ENCODE measurements at regions not wholly inside any gene's neighbourhood (a gene's known extent, or its start where the extent isn't known, plus 50 kb on each side); places are given as distances from the start of the nearest gene placed in this dataset.

- H3K4me3 ChIP-seq (ENCODE audit: control insufficient read depth in 2 of 3, extremely low read depth in 1 of 3, insufficient read depth in 2 of 3, low read depth in 1 of 3, low read length in 3 of 3) = no peak overlapping the region
- H3K27me3 ChIP-seq (ENCODE audit: control insufficient read depth, extremely low read depth, insufficient read depth, low read length) = no peaks in the 10 kb centered on the region
- peaks cover 34% of the 10 kb centered on the region for H3K4me1 ChIP-seq (ENCODE audit: control insufficient read depth, extremely low read depth, insufficient read depth, low read length)
- DNase-seq (ENCODE audit: low read depth, low spot score) (no peak), FAIRE-seq (no peak)
- H2AFZ ChIP-seq (ENCODE audit: control insufficient read depth, low read length) = no peak overlapping the region
- H3K9me1 ChIP-seq (ENCODE audit: control insufficient read depth, extremely low read depth, insufficient read depth, low read length) = no peaks in the 10 kb centered on the region
- no peaks in the 10 kb centered on the region for H3K9me3 ChIP-seq (ENCODE audit: control insufficient read depth, low read depth, low read length)
- dilution Hi-C loops (cut with MboI; ENCODE audit: extremely low pct_ligation_motif_present, low sequenced_read_pairs) = no loop called here
- H3K36me3 ChIP-seq (ENCODE audit: control insufficient read depth in 2 of 2, extremely low read depth in 1 of 2, insufficient read depth in 2 of 2, low read length in 2 of 2) = no peaks in the 10 kb centered on the region
- no peaks in the 10 kb centered on the region for H4K20me1 ChIP-seq (ENCODE audit: control insufficient read depth, extremely low read depth, insufficient read depth, low read length)
- TF ChIP-seq CTCF (optimal IDR thresholded peaks at IDR 0.05 in 1 of 3, IDR thresholded peaks at IDR 0.05 in 1 of 3, conservative IDR thresholded peaks at IDR 0.05 in 1 of 3; ENCODE audit: extremely low read depth in 1 of 3, insufficient read depth in 2 of 3, low read length in 3 of 3) = no peak
- TF ChIP-seq EZH2 (IDR thresholded peaks at IDR 0.05; ENCODE audit: low read length) = no peak
- no peaks in the 10 kb centered on the region for H3K79me2 ChIP-seq (ENCODE audit: control insufficient read depth, insufficient read depth, low read length)
- H3K27ac ChIP-seq (ENCODE audit: control insufficient read depth, insufficient read depth, low read length) = no peak overlapping the region
- no peak overlapping the region for H3K4me2 ChIP-seq (ENCODE audit: control insufficient read depth, extremely low read depth, insufficient read depth, low read depth, low read length)
- H3K9ac ChIP-seq (ENCODE audit: control insufficient read depth, extremely low read depth, insufficient read depth, low read length) = no peak overlapping the region
These were observed 91.5 kb upstream of the KIF5B start for GRCh38 chr10:32147730-32148129.

DNA sequence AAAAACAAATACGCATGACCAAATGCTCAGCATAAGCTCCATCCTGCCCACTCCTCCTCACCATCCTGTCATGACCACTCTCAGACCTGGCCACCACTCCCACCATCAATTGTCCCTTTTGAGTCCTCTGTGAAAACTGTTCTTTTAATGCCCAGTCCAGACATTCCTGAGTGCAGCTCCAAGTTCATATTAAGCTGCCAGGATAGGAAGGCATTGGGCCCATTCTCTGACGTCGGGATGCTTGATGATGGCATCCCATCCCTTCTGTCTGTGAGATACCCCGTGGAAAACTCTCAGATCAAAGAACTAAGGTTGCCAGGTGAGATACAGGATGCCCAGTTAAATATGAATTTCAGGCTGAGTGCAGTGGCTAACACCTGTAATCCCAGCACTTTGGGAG lies 89.9 kb upstream of the KIF5B start:
- Histone ChIP-seq H4K20me1 (ENCODE audit: control insufficient read depth, extremely low read depth, insufficient read depth, low read length) (no peaks in the 10 kb centered on the region), H3K9ac (ENCODE audit: control insufficient read depth, extremely low read depth, insufficient read depth, low read length) (no peak overlapping the region), H2AFZ (ENCODE audit: control insufficient read depth, low read length) (no peak overlapping the region), H3K79me2 (ENCODE audit: control insufficient read depth, insufficient read depth, low read length) (no peaks in the 10 kb centered on the region), H3K9me3 (ENCODE audit: control insufficient read depth, low read depth, low read length) (no peaks in the 10 kb centered on the region), H3K27ac (ENCODE audit: control insufficient read depth, insufficient read depth, low read length) (no peak overlapping the region), H3K4me2 (ENCODE audit: control insufficient read depth, extremely low read depth, insufficient read depth, low read depth, low read length) (no peak overlapping the region), H3K4me1 (ENCODE audit: control insufficient read depth, extremely low read depth, insufficient read depth, low read length) (peaks cover 43% of the 10 kb centered on the region), H3K9me1 (ENCODE audit: control insufficient read depth, extremely low read depth, insufficient read depth, low read length) (no peaks in the 10 kb centered on the region), H3K36me3 (ENCODE audit: control insufficient read depth in 2 of 2, extremely low read depth in 1 of 2, insufficient read depth in 2 of 2, low read length in 2 of 2) (no peaks in the 10 kb centered on the region), H3K4me3 (ENCODE audit: control insufficient read depth in 2 of 3, extremely low read depth in 1 of 3, insufficient read depth in 2 of 3, low read depth in 1 of 3, low read length in 3 of 3) (no peak overlapping the region), H3K27me3 (ENCODE audit: control insufficient read depth, extremely low read depth, insufficient read depth, low read length) (no peaks in the 10 kb centered on the region)
- dilution Hi-C loops (cut with MboI; ENCODE audit: extremely low pct_ligation_motif_present, low sequenced_read_pairs) = no loop called here
- FAIRE-seq = no peak
- no peak for TF ChIP-seq CTCF (optimal IDR thresholded peaks at IDR 0.05 in 1 of 3, IDR thresholded peaks at IDR 0.05 in 1 of 3, conservative IDR thresholded peaks at IDR 0.05 in 1 of 3; ENCODE audit: extremely low read depth in 1 of 3, insufficient read depth in 2 of 3, low read length in 3 of 3)
- no peak for TF ChIP-seq EZH2 (IDR thresholded peaks at IDR 0.05; ENCODE audit: low read length)
- DNase-seq (ENCODE audit: low read depth, low spot score) = no peak
